ENCODE measurements at regions not wholly inside any gene's neighbourhood (a gene's known extent, or its start where the extent isn't known, plus 50 kb on each side); places are given as distances from the start of the nearest gene placed in this dataset.
"Not testable (repeated sequence)": the region's sequence is repeated elsewhere in the genome, so short reads cannot be mapped to it uniquely, and the experiment has no call there.

DNA sequence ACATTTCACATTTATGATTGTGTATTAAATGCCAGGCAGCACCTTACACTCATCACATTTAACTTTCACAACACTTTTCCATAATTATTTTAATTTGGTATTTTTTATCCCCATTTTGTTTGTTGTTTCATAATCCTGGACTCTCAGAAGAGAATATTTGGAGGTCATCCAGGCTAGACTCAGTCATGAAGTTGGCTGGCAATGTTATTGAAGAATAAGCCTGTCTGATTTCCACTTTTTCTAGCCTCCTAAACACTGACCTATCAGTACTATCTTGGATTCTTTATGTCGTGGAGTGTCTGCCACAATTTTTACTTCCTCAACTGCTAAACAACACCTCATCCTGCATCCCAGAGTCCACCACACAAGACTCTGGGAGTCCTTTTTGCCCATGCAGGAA is 372.3 kb upstream of the NRP1 start:
- no peak for DNase-seq (ENCODE audit: low read depth, low spot score)

DNA sequence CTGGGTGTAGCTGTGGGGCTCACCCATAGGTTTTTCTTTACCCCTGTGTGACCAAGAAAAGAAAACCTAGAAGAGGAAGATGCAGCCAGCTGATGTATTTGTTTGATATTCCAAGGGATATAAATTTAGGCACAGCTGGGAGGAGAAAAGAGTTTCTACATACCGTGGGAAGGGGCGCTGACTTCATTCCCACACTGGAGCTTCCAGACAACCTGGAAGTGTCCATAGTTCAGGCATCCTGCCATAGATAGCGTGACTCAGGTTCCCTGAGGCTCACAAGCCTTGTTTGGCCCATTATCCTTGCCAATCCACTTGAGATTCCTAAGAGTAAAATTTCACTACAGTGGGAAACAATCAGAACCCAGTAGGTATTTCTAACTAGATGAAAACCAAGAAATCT is 371.7 kb upstream of the NRP1 start:
- no peak for DNase-seq (ENCODE audit: low read depth, low spot score)

DNA sequence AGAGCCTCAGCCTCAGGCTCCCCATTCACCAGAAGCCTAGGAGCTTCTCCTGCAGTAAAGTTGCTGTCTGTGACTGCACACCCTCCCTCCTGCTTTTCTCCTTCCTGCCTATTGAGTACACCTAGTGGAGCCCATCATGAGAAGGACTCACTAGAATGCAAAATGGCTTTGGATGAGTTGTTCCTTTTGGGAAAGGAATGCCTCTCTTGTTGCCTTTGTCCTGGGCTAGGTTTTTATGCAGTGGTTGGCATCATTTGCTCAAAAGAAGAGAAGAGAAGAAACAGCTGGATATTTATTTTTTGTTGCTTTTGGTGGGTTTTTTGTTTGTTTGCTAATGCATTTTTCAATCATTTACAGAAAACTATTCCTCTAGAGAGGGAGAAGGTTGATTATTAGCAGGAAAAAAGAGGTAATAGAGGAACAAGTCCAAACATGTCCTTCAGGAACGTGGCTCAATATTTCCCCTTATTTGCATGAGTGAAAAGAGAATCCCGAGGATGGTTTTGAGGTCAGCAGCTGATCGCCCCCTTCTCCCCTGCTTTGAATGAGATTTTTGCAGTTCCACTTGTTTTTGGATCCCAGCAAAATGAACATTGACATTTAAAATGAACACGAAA is 369.9 kb upstream of the NRP1 start:
- no peak for DNase-seq (ENCODE audit: low read depth, low spot score)

DNA sequence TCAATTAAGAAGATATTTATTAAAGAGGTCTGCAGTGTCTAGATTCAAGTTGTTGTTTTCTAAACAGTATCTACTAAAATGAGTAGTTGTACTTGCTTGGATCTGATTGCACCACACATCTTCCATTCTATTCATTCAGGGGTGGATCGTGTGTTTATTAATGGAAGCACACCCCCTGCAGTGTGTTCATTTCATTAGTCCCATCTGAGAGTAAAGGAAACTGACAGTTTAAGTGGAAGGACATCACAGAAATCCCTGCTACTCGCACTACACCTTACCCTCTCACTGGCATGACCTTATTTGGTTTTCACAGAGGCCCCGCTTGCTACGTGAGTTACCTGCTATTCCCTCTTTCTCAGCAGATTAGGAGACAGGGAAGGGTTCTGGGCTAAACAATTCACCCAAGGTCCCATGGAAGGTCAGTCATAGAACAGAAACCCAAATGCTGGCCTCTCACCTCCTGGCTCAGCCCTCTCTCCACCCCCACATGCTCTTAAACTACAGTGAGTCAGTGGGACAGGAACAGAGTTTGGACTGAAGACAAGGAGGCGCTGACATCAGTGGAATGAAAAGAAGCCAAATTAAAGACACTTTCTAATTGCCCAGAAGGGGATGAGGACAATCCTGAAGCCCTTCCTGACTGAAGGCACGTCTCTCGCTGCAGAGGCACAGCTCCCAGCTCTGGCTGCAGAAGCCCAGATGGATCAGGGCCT is 369.2 kb upstream of the NRP1 start:
- no peak for DNase-seq (ENCODE audit: low read depth, low spot score)

DNA sequence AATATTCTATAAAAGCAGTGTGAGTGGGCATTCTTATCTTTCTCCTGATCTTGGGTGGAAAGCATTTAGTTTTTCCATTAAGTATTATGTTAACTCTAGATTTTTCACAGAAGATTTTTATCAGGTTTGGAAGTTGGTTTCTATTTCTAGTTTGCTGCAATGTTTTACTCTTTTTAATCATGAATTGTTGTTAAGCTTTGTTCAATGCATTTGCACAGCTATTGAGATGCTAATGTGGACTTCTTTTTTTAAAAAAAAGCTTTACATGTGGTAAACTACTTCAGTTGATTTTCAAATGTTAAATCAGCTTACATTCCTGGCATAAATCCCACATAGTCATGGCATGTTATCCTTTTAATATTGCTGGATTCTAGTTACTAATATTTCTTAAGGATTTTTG is 363.6 kb upstream of the NRP1 start:
- DNase-seq (ENCODE audit: low read depth, low spot score), result no peak

DNA sequence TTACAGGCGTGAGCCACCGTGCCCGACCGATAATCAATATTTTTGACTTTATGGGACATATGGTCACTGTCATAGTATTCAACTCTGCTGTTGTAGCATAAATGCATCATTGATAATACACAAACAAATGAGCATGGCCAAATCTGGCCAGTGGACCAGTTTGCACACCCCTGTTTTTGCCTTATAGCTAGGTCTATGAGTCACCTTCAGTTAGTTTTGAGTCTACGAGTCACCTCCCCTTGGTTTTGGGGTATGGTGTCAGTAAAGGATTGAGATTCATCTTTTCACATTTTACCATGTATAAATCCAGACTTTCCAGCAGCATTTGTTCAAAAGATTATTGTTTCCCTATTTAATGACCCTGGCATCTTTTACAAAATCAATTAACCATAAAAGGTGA is 362.5 kb upstream of the NRP1 start:
- DNase-seq (ENCODE audit: low read depth, low spot score), result no peak

DNA sequence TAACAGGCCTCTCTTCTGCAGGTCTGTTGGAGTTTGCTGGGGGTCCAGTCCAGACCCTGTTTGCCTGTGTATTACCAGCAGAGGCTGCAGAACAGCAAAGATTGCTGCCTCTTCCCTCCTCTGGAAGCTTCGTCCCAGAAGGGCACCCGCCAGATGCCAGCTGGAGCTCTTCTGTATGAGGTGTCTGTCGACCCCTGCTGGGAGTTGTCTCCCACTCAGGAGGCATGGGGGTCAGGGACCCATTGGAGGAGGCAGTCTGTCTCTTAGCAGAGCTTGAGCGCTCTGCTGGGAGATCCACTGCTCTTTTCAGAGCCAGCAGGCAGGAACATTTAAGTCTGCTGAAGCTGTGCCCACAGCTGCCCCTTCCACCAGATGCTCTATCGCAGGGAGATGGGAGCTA is 361.1 kb upstream of the NRP1 start:
- DNase-seq (ENCODE audit: low read depth, low spot score), result no peak

DNA sequence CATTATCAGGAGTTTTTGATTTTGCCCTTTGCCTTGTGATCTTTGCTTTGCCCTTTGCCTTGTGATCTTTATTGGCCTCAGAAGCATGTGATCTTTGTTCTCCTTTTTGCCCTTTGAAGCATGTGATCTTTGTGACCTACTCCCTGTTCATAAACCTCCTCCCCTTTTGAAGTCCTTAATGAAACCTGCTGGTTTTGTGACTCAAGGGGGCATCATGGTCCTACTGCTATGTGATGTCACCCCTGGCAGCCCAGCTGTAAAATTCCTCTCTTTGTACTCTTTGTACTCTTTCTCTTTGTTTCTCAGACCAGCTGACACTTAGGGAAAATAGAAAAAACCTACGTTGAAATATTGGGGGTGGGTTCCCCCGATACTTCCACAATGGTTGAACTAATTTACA is 356.1 kb upstream of the NRP1 start:
- not testable (repeated sequence) for DNase-seq (ENCODE audit: low read depth, low spot score)

DNA sequence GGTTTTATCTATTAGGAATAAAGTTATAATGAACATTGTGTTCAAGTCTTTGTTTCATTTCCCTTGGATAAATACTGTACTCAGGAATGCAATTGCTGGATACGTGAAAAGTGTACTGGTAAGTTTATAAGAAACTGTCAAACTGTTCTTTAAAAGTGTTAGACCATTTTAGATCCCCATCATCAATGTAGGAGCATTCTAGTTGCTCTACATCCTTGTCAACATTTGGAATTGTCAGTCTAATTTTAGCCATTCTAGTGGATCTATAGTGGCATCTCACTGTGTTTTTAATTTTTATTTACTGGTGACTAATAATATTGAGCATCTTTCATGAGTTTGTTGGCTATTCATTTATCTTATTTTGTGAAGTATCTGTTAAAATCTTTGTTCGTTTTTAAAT is 354.0 kb upstream of the NRP1 start:
- no peak for DNase-seq (ENCODE audit: low read depth, low spot score)

DNA sequence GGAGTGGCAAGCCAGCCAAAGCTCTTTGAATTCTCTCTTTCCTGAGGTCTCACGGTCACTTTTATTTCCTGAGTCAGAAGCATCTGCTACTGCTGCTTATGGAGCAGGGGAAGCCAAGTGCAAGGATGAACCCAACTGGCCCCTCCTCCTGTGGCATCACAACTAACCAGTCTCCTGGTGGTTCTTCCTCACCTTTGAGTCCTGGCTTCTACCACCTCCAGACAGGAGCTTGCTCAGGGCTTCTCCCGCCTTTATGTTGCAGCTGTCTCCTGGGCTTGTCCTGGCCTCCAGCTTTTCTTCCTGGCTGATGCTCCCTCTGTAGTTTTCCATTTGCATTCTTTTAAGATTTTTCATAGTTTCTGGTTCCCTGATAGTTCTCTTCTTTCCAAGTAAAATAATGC is 349.7 kb upstream of the NRP1 start:
- DNase-seq (ENCODE audit: low read depth, low spot score), result no peak

DNA sequence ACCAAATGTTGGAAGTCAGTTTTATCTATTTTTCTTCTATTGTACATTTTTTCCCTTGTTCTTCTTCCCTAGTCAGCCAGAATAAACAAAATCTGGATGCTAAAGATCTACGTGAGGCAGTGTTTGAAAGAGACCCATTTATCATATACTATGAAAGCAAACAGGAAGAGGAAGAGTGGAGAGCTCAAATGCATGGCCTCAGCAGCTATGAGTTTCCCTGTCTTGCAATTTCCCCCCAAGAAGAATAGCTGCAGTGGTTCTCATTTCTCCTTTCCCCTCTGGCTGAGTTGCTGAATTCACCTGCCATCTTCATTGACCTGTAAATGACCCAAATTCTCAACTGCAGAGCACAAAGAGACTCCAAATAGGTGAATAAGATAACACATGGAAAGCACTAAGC is 347.1 kb upstream of the NRP1 start:
- DNase-seq (ENCODE audit: low read depth, low spot score), result no peak

DNA sequence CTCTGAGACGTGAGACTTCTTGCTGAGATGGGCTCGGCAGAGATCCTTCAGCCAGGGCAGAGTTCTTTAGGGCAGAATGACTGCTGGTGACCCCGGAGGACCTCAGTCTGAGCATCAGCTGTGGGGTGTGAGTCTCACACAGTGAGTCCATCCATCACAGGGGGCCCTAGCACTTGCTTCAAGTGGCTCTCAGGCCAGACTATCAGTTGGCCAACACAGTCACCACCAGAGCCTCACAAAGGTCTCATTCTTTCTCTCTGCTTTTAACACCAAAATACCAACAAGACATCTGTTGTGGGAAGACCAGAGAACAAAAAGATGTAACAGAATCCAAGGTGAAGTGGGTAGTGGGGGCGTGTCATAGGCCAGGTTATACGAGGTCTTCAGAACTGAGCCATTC is 345.6 kb upstream of the NRP1 start:
- DNase-seq (ENCODE audit: low read depth, low spot score), result no peak

DNA sequence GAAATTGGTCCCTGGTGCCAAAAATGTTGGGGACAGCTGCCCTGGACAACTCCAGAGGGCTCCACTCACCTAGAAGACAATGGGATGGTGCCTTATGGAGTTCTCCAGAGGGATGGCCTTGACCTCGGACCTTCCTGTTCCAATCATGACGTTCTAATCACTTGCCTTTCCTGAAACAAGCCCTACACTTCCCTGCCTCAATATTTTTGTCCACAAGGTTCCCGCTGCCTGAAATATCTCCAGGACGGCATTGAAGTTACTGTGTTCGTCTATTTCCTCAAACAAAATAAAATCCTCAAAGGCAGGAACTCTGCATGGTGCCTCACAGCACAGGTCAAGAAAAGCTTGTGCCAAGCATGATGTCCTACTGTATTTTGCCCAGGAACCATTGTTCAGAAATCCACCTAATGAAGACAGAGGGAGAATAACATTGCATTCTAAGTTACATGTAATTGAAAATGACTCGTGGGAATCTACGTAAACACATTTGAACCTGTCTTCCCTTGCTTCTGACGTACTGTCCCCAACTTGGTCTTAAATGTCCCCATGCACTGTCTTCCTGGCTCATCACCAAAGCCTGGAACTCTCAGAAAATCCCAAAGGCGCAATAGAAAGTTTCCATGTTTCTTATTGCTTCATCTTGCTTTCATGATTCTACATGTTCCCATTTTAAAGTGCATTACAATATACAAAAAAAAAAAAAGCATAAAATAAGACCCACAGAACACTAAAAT is 342.3 kb upstream of the NRP1 start:
- no peak for DNase-seq (ENCODE audit: low read depth, low spot score)

DNA sequence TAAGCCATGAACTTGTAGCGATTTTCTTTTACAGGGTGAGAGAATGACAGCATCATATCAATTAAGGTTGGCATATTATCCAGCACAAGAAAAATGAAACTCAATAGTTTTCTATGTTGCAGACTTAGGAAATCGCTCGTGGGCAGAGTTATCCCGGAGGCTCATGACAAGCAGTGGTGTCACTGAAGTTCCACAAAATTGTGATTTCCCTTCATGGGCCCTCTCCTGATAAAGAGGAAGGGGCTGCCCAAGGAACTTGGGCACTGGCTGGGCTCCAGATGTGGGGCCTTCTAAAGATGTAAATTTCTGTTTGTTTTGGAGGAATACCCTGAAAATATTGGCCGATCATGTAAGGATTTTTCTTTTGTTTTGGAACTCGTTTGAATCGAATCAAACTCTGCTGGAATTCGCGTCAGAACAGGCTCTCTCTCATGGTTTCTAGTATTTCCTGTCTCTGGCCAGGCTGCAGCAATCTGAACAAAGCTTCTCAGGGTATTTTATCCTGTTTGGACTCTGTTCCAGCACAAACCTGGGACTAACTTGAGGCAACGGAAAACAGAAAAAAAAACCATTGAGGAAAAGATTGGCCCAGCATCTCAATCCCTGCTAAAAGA is 340.6 kb upstream of the NRP1 start:
- DNase-seq (ENCODE audit: low read depth, low spot score), result no peak

DNA sequence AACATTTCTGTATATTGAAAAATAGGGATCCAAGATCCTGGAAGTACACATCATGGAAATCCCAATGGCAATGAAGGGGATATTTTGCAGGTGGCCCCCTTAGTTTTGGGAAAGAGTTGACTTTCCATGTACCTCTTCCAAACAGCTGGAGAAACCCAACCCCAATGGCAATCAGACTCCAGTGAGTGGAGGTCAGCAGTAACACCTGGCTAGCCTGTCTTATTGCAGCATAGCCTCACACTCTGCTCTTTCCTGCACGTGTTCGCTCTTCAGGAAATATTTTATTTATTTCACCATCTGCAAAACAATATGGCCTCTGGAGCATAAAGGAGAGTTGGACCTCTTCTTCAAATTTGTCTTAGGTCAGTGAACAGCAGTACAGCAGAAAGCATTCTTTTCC is 340.0 kb upstream of the NRP1 start:
- no peak for DNase-seq (ENCODE audit: low read depth, low spot score)

DNA sequence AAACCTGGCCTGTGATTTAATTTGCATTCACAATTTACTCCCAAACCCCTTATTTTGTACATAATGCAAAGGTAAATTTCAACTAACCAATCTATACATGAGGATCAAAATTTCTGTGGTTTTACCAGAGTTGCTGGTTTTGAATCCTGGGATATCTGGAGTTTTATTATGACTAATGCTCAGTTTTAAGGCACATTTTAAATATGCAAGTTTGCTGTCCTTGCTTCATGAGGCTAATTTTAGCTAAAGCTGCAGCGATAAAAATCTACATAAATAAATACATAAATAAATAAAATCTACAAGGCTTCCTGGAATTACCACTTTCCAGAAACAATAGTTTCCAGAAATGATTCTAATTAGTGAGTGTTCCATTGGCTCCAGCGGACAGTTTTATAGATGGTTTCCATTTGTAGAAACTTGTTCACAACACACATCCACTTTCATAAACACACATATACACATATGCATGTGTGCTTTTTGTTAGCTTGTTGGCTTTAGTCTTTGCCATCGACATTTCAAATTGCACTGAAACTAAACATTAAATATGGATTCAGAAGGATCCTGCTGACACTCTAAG is 339.5 kb upstream of the NRP1 start:
- DNase-seq (ENCODE audit: low read depth, low spot score), result no peak

DNA sequence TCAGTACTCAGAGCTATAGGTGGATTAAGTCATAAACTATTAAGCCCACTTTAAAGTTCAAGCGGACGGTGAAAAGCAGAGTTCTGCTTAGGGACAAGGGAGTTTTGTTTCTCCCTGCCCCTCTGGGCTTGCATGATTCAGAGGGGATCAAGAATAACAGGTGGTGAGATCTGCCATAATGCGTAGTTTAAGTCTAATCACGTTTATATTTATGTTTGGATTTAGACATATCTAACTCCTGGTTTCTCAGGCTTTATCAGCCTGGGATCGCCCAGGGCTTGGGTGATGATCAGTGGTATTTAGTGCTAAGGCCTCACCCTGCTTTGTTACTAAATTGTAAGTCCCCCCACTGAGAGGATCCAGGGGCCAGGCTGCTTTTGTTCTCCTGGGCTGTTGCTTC is 335.4 kb upstream of the NRP1 start:
- DNase-seq (ENCODE audit: low read depth, low spot score), result no peak

DNA sequence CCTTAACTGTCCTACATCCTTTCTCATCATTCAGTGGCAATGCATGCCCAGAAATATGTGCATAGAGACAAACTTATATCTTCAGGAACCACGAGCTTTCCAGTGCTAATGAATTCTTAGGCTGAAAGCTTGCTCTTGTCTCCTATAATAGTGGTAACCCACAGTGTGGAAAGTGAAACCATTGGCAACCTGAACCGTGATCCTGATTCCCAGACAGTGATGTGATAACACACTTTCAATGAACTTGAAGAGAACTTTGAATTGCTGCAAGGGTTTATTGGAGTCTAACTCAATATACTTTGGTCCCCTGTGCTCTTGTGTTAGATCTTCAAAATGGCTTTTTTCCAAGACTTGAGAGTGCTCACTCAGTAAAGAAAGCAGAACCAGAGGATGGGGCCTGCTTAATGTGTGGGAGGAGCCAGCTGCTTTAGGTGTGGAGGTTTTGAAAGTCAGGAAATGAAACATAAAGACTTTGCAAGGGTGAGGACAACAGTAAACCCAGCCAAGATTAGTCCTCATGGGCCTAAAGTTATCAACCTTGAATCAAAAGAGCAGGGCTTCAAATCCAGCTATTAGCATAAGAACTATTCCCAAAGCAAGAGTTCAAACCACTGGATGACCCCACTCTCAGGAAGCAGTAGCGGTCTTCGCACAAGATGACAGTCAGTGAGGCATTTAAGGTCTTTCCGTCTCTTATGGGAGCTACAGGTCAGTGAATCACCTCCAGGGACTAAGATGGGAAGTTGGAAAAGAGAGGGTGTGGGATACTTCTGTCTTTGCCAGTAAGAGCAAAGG is 332.4 kb upstream of the NRP1 start:
- DNase-seq (ENCODE audit: low read depth, low spot score), result no peak

DNA sequence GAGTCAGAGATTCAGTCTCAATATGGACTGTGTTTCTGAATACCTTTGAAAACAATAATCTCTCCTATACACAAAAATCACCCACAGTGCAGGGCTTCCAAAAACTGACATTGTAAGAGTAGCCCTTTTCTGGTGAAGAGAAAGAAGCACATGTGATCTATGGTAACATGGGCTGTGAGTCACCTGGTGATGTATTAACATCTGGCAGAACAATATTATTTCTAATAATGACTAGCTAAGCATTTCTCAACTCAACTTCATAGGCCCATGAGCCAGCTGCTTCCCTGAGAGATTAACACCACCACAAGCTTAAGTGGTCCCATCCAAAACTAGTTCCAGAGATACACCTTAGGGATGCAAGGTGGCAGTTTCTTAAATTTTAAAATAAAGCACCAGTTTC is 331.0 kb upstream of the NRP1 start:
- DNase-seq (ENCODE audit: low read depth, low spot score), result no peak

DNA sequence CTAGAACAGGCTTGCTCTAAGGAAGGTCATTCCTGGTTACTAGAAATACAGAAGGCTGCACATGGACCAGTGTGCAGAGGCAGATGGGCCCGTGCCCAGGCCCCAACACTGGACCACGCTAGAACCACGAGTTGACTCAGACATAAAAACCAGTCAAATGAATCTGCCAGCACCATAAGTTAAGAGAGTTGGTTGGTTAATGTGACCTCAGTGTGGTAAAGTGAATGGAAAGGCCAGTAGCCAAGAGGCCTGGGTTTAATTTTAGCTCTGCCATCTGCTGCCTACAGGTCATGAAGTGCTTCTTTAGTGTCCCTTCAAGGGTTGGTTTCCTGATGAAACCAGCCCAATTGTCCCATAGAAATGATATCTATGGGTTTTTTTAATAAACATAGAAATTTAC is 329.6 kb upstream of the NRP1 start:
- no peak for DNase-seq (ENCODE audit: low read depth, low spot score)

DNA sequence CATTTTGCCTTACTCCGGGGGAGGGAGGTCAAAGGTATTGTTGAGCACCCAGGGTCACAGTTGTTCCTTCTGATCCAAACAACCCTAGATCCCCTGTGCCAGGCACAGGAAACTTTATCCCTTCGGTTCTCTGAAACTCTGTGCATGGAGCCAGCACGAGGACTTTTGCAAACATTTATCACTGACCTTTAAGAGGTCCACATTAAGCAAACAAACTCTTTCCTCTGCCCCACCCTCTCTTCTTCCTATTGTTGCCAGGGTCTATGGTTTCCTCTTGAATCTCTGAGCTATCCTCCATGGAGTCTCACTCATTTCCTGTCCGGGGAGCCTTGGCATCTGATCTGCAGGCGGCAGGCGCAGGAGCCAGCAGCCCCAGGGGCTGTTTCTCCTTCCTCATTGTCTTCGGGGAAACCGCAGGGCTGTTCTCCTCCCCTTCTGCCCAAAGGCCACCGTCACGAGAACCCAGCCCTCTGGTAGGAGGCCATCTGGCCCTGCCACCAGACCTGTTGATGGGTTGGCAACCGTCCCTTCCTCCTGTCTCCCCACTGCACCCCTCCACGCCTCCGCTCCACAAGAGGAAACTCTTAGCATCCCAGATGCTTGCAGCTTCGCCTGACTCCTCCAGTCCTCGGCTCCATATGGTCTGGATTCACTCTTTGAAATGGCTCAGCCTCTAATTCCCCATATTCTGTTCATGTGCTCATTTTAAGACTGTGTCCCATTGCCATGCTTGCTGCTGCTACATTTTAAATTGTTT is 327.3 kb upstream of the NRP1 start:
- peak; percentile 17 for DNase-seq (ENCODE audit: low read depth, low spot score)
